Activated CD8-positive, alpha-beta T cell treated with anti-CD3 and anti-CD28 coated beads for 36 hours (primary cell): ENCODE measurements at regions not wholly inside any gene's neighbourhood (a gene's known extent, or its start where the extent isn't known, plus 50 kb on each side); places are given as distances from the start of the nearest gene placed in this dataset. TPM values are rescaled to one million over a fixed set of nuclear protein-coding genes. Genes with fewer than 3 reads are reported as not detected.
A peak's percentile ranks its signal among the peaks of the same experiment; 100 is the strongest.

ENCODE experiments used
- ATAC-seq: fragments of 200-7000 bp; cut with Tn5 transposase; one replicate; pipeline ENCODE4 v1.10.0; 2021; ENCODE audit warnings: mild to moderate bottlenecking, moderate library complexity
- CTCF ChIA-PET: fragments of 350-600 bp; sonication (Branson Sonifier 250); formaldehyde crosslinking; loops from one replicate; lab custom pipeline; 2021; ENCODE audit warnings: antibody characterized with exemption; lab: Charles Lee
- POLR2A ChIA-PET: fragments of 350-600 bp; sonication (Branson Sonifier 250); formaldehyde crosslinking; loops from one replicate; lab custom pipeline; 2021; ENCODE audit warnings: antibody characterized with exemption; lab: Charles Lee
- DNase-seq: peaks from one replicate; pipeline ENCODE4 v3.0.0-alpha.2; 2020
- H3K27ac Mint-ChIP-seq: one replicate; pipeline ENCODE4 v1.8.0; 2021; ENCODE audit warnings: mild to moderate bottlenecking, mixed read lengths
- H3K27me3 Mint-ChIP-seq: one replicate; pipeline ENCODE4 v1.8.0; 2021; ENCODE audit warnings: mixed read lengths
- H3K36me3 Mint-ChIP-seq: one replicate; pipeline ENCODE4 v1.8.0; 2021; ENCODE audit warnings: low read depth, mixed read lengths
- H3K4me1 Mint-ChIP-seq: one replicate; pipeline ENCODE4 v1.8.0; 2021; ENCODE audit warnings: low read depth, mixed read lengths
- H3K4me3 Mint-ChIP-seq: one replicate; pipeline ENCODE4 v1.8.0; 2021; ENCODE audit warnings: mild to moderate bottlenecking, moderate library complexity, mixed read lengths
- H3K9me3 Mint-ChIP-seq: one replicate; pipeline ENCODE4 v1.8.0; 2021; ENCODE audit warnings: mixed read lengths
- CTCF ChIP-seq: fragments of 200-600 bp; IDR thresholded peaks from one replicate; pipeline ENCODE4 v1.8.0; 2022; ENCODE audit warnings: antibody characterized with exemption, mild to moderate bottlenecking
- intact Hi-C: fragments of 100-400 bp; cut with micrococcal nuclease; formaldehyde crosslinking; loops from one replicate; pipeline ENCODE4 v1.10.0; 2022
- microRNA-seq: library from miRNA; unstranded; fragments of <30 nt; microRNA quantifications from one replicate; pipeline ENCODE4 v1.2.0, GENCODE V29; 2022; ENCODE audit warnings: borderline microRNAs expressed, borderline replicate concordance

DNA sequence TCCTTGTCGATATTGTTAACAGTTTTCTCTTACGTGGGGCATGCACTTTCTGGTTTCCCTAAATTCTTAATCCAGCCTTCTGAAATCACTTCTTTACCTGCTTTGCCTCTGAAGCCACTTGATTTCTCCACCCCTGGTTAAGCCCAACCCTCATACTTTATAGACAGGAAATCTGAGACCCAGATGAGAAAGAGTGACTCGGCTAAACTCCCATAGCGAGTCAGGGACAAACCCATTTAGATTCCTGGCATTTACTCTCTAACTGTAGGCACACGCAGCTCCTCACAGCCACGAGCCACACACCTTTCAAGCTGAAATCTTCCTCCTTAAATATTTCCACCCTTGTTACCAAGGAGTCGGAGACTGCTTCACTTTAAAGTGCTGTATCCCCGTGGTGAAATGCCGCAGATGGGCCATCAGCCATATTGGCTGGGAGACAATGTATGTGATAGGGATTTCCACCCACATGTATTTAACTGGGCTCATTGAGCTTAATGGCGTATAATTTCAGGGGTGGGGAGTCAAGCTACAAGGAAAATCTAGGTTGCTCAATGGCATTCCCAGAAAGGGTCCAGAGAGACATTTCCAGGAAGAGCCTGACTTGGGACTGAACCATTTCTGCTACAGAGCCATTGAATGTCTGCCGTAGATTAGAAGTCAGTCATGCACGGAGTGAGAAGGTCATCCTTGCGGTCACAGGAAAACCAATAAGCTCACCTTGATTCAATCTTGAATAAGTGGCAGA is 49.9 kb upstream of the GRK3 start:
- CTCF ChIA-PET = interaction anchor here (0.6 to 0.9 kb wide), 2 partner anchors 29 to 817 kb away, joined by 3 to 4 read pairs; no protein-coding TSS in a partner anchor
- Mint-ChIP-seq H3K4me3 (no peak overlapping the region), H3K4me1 (no peaks in the 10 kb centered on the region), H3K9me3 (no peaks in the 10 kb centered on the region), H3K36me3 (peaks cover 19% of the 10 kb centered on the region), H3K27me3 (no peaks in the 10 kb centered on the region), H3K27ac (peak overlapping the region; percentile 13)
- intact Hi-C loops = no loop called here
- POLR2A ChIA-PET = interaction anchor here (0.7 kb wide), 2 partner anchors 13 to 26 kb away, joined by 3 read pairs; no protein-coding TSS in a partner anchor
- ATAC-seq = no peak
- no peak for TF ChIP-seq CTCF
- no peak for DNase-seq

Small RNA genes lying in the stretch of these regions (microRNA-seq; reads per million reads assigned to microRNA genes)
- gene MIR6817 = not detected
